ENCODE measurements at regions not wholly inside any gene's neighbourhood (a gene's known extent, or its start where the extent isn't known, plus 50 kb on each side); places are given as distances from the start of the nearest gene placed in this dataset.
A peak's percentile ranks its signal among the peaks of the same experiment; 100 is the strongest.
"Not testable (repeated sequence)": the region's sequence is repeated elsewhere in the genome, so short reads cannot be mapped to it uniquely, and the experiment has no call there.

DNA sequence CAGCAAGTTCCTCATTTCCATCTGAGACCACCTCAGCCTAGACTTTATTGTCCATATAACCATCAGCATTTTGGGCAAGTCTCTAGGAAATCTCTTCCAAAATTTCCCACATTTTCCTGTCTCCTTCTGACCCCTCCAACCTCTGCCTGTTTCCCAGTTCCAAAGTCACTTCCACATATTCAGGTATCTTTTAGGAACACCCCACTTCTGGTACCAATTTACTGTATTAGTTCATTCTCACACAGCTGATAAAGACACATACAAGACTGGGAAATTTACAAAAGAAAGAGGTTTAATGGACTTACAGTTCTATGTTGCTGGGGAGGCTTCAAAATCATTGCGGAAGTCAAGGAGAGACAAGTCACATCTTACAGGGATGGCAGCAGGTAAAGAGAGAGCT is 103.6 kb downstream of the ART5 start:
- DNase-seq; in situ Hi-C loops (cut with HindIII; ENCODE audit: low pct_ligation_motif_present, low sequenced_read_pairs); H3K27me3 ChIP-seq (replicated peaks); H3K36me3 ChIP-seq (replicated peaks); H3K4me3 ChIP-seq (ENCODE audit: low read depth, low read length); H3K27ac ChIP-seq: not testable (repeated sequence)

DNA sequence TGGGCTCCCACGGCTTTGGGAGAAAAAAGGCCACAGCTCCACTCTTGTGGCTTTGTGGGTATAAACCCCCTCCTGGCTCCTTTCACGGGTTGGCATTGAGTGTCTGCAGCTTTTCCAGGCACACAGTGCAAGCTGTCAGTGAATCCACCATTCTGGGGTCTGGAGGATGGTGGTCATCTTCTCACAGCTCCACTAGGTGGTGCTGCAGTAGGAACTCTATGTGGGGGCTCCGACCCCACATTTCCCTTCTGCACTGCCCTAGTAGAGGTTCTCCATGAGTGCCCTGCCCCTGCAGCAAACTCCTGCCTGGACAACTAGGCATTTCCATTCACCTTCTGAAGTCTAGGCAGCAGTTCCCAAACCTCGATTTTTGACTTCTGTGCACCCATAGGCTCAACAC is 104.5 kb downstream of the ART5 start:
- H3K27me3 ChIP-seq (replicated peaks); in situ Hi-C loops (cut with HindIII; ENCODE audit: low pct_ligation_motif_present, low sequenced_read_pairs); H3K36me3 ChIP-seq (replicated peaks); H3K4me3 ChIP-seq (ENCODE audit: low read depth, low read length); H3K27ac ChIP-seq; DNase-seq: not testable (repeated sequence)
- TF ChIP-seq, protein P1, sequence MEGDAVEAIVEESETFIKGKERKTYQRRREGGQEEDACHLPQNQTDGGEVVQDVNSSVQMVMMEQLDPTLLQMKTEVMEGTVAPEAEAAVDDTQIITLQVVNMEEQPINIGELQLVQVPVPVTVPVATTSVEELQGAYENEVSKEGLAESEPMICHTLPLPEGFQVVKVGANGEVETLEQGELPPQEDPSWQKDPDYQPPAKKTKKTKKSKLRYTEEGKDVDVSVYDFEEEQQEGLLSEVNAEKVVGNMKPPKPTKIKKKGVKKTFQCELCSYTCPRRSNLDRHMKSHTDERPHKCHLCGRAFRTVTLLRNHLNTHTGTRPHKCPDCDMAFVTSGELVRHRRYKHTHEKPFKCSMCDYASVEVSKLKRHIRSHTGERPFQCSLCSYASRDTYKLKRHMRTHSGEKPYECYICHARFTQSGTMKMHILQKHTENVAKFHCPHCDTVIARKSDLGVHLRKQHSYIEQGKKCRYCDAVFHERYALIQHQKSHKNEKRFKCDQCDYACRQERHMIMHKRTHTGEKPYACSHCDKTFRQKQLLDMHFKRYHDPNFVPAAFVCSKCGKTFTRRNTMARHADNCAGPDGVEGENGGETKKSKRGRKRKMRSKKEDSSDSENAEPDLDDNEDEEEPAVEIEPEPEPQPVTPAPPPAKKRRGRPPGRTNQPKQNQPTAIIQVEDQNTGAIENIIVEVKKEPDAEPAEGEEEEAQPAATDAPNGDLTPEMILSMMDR (IDR thresholded peaks at IDR 0.05; ENCODE audit: low read depth, low read length, missing control alignments) = peak; percentile 1

DNA sequence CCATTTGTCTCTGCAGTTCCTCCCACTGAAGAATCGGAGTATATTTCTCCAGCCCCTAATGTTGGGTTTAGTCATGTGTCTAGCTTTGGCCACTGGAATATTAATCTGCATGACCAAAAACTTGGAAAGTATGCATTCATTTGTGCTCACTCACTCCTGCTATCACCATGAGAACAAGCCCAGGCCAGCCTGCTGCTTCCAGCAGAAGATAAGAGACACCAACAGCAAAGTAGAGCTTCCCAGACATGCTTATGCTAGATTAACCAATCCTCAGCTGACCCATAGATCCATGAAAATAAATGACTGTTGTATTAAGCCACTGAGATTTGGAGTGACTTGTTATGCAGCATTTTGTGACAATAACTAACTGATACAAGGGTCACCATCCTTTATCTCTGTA is 108.8 kb downstream of the ART5 start:
- in situ Hi-C loops (cut with HindIII; ENCODE audit: low pct_ligation_motif_present, low sequenced_read_pairs) = not testable (repeated sequence)

DNA sequence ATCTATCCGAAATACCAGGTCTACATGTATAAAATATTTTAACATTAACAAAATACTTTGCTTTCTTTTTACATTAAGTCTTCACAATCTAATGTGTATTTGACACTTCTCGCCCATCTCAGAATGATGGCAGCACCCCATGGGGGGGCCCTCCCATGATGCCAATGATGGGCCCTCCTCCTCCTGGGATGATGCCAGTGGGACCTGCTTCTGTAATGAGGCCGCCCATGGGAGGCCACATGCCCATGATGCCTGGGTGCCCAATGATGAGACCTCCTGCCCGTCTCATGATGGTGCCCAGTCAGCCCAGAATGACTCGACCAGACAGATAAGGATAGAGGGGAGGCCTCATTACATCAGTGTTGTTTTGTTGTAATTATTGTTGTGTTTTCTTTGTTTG is 110.5 kb downstream of the ART5 start:
- H3K36me3 ChIP-seq (replicated peaks); in situ Hi-C loops (cut with HindIII; ENCODE audit: low pct_ligation_motif_present, low sequenced_read_pairs); H3K4me3 ChIP-seq (ENCODE audit: low read depth, low read length); H3K27ac ChIP-seq; H3K27me3 ChIP-seq (replicated peaks); DNase-seq: not testable (repeated sequence)

More for the DNA sequence above, 108.8 kb downstream of the ART5 start:
- DNase-seq; H3K27ac ChIP-seq; H3K4me3 ChIP-seq (ENCODE audit: low read depth, low read length); H3K27me3 ChIP-seq (replicated peaks); H3K36me3 ChIP-seq (replicated peaks): not testable (repeated sequence)

DNA sequence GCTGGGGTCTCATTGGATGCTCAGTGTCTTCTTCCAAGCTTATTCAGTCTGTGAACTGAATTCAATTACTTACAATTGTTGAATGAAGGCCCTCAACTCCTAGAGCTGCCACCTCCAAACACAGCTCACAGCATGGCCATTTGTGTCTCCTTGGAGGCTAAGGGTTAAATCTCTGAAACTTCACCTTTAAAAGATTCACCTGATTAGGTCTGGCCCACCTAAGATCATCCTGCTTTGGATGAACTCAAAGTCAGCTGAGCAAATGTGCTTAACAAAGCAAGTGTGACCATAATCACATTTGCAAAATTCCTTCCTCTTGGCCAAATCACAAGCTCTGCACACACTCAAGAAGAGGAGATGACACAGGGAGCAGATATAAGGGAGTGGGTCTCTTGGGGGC is 118.2 kb downstream of the ART5 start:
- H3K36me3 ChIP-seq (replicated peaks); DNase-seq; H3K4me3 ChIP-seq (ENCODE audit: low read depth, low read length); H3K27ac ChIP-seq; H3K27me3 ChIP-seq (replicated peaks); in situ Hi-C loops (cut with HindIII; ENCODE audit: low pct_ligation_motif_present, low sequenced_read_pairs): not testable (repeated sequence)

DNA sequence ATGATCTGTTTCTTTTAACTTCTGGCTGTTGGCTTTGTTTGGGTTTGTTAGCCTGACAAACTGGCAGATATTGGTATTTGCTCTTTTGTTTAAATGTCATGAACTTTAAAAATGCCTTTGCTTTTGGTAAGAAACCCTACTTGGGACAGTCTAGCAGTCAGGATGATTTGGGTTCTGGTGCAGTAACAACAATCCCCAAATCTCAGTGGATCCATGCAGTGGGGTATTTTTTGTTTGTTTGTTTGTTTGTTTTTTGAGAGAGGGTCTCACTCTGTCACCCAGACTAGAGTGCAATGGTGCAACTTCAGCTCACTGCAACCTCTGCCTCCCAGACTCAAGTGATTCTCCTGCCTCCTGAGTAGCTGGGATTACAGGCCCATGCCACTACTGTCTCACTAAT is 120.9 kb downstream of the ART5 start:
- in situ Hi-C loops (cut with HindIII; ENCODE audit: low pct_ligation_motif_present, low sequenced_read_pairs); DNase-seq; H3K27ac ChIP-seq; H3K36me3 ChIP-seq (replicated peaks); H3K27me3 ChIP-seq (replicated peaks); H3K4me3 ChIP-seq (ENCODE audit: low read depth, low read length): not testable (repeated sequence)

DNA sequence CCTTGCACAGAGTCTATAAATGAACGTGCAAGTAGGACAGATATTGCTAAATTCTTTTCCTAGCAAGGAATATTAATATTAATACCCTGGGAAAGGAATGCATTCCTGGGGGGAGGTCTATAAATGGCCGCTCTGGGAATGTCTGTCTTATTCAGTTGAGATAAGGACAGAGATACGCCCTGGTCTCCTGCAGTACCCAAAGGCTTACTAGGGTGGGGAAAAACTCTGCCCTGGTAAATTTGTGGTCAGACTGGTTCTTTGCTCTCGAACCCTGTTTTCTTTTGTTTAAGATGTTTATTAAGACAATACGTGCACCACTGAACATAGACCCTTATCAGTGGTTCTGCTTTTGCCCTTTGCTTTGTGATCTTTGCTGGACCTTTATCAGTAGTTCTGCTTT is 122.0 kb downstream of the ART5 start:
- DNase-seq; H3K4me3 ChIP-seq (ENCODE audit: low read depth, low read length); H3K36me3 ChIP-seq (replicated peaks); in situ Hi-C loops (cut with HindIII; ENCODE audit: low pct_ligation_motif_present, low sequenced_read_pairs); H3K27ac ChIP-seq; H3K27me3 ChIP-seq (replicated peaks): not testable (repeated sequence)

DNA sequence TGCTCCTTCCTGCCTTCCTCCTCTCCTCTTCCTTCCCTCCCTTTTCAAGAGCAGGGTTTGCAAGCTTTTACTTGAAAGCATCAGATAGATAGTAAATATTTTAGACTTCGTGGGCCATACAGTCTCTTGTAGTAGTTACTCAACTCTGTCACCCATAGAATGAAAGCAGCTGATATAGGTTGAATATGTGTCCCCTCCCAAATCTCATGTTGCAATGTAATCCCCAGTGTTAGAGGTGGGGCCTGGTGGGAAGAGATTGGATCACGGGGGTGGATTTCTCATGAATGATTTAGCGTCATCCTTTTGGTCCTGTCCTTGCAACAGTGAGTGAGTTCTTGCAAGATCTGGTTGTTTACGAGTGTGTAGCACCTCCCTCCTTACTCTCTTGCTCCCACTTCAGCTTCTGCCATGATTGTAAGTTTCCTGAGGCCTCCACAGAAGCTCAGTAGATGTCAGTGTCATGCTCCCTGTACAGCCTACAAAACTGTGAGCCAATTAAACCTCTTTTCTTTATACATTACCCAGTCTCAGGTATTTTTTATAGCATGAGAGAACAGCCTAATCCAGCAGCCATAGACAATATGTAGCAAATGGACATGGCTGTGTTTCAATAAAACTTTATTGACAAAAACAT is 124.7 kb downstream of the ART5 start:
- H3K4me3 ChIP-seq (ENCODE audit: low read depth, low read length); in situ Hi-C loops (cut with HindIII; ENCODE audit: low pct_ligation_motif_present, low sequenced_read_pairs); H3K27me3 ChIP-seq (replicated peaks); H3K36me3 ChIP-seq (replicated peaks); DNase-seq; H3K27ac ChIP-seq: not testable (repeated sequence)

DNA sequence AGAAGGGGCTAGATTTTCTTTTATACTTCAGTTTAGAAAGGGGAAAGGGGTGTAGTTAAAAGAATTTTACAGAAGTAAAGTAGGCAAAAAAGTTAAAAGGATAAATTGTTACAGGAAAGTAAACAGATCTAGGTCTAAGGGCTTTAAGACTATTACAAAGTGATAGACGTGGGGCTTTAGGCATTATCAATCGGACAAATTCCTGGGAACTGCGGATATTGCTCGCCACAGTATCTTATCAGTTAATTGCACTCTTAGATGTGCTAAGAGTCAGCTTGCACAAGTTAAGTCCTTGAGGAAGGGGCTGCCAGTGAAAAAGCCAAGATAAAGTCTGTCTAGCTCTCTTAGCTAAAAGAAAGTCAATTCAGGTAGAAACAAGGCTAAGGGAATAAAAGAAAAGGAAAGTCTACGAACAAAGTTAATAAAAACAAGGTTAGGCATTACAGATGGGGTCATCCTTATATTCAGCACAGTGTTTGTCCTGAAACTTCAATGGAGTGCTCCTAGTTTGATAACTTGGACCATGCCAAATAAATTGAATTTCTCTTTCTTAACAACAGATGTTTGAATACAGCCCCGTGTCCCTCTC is 125.4 kb downstream of the ART5 start:
- in situ Hi-C loops (cut with HindIII; ENCODE audit: low pct_ligation_motif_present, low sequenced_read_pairs); H3K4me3 ChIP-seq (ENCODE audit: low read depth, low read length); H3K27ac ChIP-seq; H3K36me3 ChIP-seq (replicated peaks); DNase-seq; H3K27me3 ChIP-seq (replicated peaks): not testable (repeated sequence)

DNA sequence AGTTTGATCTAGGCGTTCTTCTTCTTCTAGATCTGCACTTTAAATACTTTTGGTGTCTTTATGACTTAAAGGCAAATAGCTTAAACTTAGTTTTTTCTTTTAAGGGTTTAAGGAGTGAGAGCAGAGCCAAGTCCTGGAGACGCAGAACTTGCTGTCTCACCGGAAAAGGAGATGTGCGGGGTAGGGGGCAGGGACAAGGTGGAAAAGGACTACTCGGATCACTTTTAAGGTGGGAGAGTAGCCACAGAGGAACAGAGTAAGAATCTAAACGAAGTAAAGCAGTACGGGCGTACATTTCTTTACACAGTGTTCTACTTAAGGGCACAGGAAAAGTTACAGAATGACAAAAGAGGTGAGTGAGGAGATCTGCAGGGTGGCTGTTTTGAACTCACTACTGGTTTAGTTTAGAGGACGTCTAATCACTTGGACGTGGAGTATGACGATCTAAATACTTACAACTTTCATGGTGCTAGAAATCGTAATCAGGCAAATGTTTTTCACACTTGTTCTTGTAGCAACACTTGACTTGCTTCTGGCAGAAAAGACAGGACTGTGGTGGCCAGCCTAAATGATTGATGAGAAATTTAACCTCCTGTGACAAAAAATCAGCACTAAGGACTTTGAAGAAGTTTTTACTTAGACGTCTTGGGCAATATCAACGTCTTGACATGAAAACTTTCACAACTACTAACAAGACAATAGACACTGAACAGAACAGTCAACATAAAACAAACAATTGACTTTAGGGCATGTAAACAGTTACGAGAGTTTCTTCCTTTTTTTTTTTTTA is 127.0 kb downstream of the ART5 start:
- DNase-seq; H3K36me3 ChIP-seq (replicated peaks); H3K27ac ChIP-seq; H3K4me3 ChIP-seq (ENCODE audit: low read depth, low read length); H3K27me3 ChIP-seq (replicated peaks); in situ Hi-C loops (cut with HindIII; ENCODE audit: low pct_ligation_motif_present, low sequenced_read_pairs): not testable (repeated sequence)

DNA sequence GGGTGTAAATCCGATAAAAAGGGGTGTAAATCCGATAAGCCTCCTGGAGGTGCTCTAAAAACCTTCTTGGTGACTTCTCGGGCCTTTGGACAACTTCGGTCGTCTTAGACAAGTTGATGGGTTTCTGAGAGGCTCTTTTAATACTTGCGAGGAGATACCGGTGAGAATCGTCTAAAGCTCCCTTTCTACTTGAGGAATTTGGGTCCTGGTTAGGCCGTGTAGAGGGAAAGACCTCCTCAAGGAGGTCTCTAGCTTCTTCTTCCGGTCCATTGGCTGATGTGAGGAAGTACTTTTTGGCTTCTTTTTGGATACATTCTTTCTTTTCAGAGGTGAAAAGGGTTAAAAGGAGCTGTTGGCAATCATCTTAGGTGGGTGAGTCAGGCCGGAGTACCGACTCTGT is 128.5 kb downstream of the ART5 start:
- H3K4me3 ChIP-seq (ENCODE audit: low read depth, low read length); DNase-seq; in situ Hi-C loops (cut with HindIII; ENCODE audit: low pct_ligation_motif_present, low sequenced_read_pairs); H3K27ac ChIP-seq; H3K36me3 ChIP-seq (replicated peaks); H3K27me3 ChIP-seq (replicated peaks): not testable (repeated sequence)

DNA sequence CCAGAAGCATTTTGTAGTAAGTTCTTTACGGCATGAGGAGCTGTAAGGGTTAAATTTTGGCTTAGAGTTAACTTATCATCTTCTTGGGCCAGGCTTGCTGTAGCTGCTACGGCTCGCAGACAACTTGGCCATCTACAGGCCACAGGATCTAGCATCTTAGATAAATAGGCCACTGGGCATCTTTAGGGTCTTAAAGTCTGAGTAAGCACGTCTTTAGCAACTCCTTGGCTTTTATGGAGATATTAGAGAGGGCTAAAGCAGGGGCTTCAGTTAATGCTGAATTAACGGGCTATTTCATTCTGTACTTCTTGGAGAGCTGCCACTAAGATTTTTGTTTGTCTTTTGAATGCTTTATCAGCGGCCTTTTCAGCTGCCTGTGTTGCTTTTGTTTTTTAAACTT is 129.0 kb downstream of the ART5 start:
- not testable (repeated sequence) for H3K27ac ChIP-seq

DNA sequence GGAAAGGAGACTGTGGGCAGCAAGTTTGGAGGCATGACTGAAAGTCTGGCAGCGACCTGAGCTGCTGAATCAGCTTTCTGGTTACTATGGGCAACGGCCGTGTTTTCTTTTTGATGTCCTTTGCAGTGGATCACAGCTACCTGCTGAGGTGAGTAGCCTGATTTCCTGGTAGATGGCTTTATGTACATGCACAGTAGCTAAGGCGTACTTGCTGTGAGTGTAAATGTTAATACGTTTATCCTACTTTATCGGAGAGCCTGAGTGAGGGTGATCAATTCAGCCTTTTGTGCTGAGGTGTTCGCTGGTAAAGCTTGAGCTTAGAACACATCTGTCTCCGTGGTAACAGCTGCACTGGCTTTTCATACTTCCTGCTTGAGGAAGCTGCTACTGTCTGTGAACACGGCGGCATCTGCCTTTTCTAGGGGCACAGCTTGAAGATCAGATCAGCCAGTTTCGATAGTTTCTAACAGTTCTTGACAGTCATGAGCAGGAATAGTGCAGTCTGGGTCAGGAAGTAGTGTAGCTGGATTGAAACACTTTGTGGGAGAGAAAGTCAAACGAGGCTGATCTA is 129.6 kb downstream of the ART5 start:
- in situ Hi-C loops (cut with HindIII; ENCODE audit: low pct_ligation_motif_present, low sequenced_read_pairs); H3K27ac ChIP-seq; DNase-seq; H3K27me3 ChIP-seq (replicated peaks); H3K36me3 ChIP-seq (replicated peaks); H3K4me3 ChIP-seq (ENCODE audit: low read depth, low read length): not testable (repeated sequence)

More for the DNA sequence above, 129.0 kb downstream of the ART5 start:
- H3K36me3 ChIP-seq (replicated peaks); DNase-seq; in situ Hi-C loops (cut with HindIII; ENCODE audit: low pct_ligation_motif_present, low sequenced_read_pairs); H3K4me3 ChIP-seq (ENCODE audit: low read depth, low read length); H3K27me3 ChIP-seq (replicated peaks): not testable (repeated sequence)
